OCI-LY1 (cell line): ENCODE measurements at regions not wholly inside any gene's neighbourhood (a gene's known extent, or its start where the extent isn't known, plus 50 kb on each side); places are given as distances from the start of the nearest gene placed in this dataset.

Source experiments
- CTCF ChIP-seq: fragments of 200-600 bp; sonication (generic), shearing (Covaris generic); IDR thresholded peaks from 2 replicates; pipeline ENCODE4 v1.5.1; 2017; ENCODE audit warnings: mild to moderate bottlenecking, antibody characterized with exemption, low read length, moderate library complexity, mixed read lengths
- EZH2 ChIP-seq: fragments of 200-600 bp; sonication (generic), shearing (Covaris generic); IDR thresholded peaks from 2 replicates; pipeline ENCODE4 v1.8.0; 2017; ENCODE audit warnings: borderline replicate concordance, mixed run types, mild to moderate bottlenecking, antibody characterized with exemption, low read length, moderate library complexity, mixed read lengths

- TF ChIP-seq CTCF (no peak), EZH2 (no peak)
Measured at GRCh38 chr9:135340726-135341475, 138.7 kb upstream of the PPP1R26 start.
